Right atrium auricular region (tissue), 2 donors: ENCODE measurements at regions not wholly inside any gene's neighbourhood (a gene's known extent, or its start where the extent isn't known, plus 50 kb on each side); places are given as distances from the start of the nearest gene placed in this dataset.

Experiments used
- DNase-seq: peaks from one replicate; pipeline ENCODE4 v3.0.0-alpha.2; 2019; ENCODE audit warnings: low spot score
- H3K27ac ChIP-seq, 2 donors: fragments of 200-600 bp; sonication (generic); 1 replicate in 1 of 2; 2 replicates in 1 of 2; pipeline ENCODE4 v1.5.1; 2016 to 2019
- H3K27me3 ChIP-seq, 2 donors: fragments of 200-600 bp; sonication (generic); one replicate each; pipeline versions ENCODE4 v1.5.1 to v1.6.0; 2017 to 2019
- H3K36me3 ChIP-seq: fragments of 200-600 bp; sonication (generic); one replicate; pipeline ENCODE4 v1.5.1; 2016
- H3K4me1 ChIP-seq, 2 donors: fragments of 200-600 bp; sonication (generic); one replicate each; pipeline versions ENCODE4 v1.5.1 to v1.6.0; 2017 to 2019
- H3K4me3 ChIP-seq, 2 donors: fragments of 200-600 bp; sonication (generic); 1 replicate in 1 of 2; 2 replicates in 1 of 2; pipeline ENCODE4 v1.5.1; 2017 to 2019; ENCODE audit warnings: mild to moderate bottlenecking in 1 of 2, moderate library complexity in 1 of 2
- H3K9me3 ChIP-seq, 2 donors: fragments of 200-600 bp; sonication (generic); one replicate each; pipeline ENCODE4 v1.5.1; 2019
- CTCF ChIP-seq, 2 donors: fragments of 200-600 bp; sonication (generic); IDR thresholded peaks; one replicate each; pipeline ENCODE4 v1.5.1; 2019; ENCODE audit warnings: antibody characterized with exemption in 2 of 2

GRCh38 chr2:146038014-146038413 lies 1518.1 kb upstream of the ZEB2 start:
- no peaks in the 10 kb centered on the region for H3K27me3 ChIP-seq
- no peaks in the 10 kb centered on the region for H3K4me1 ChIP-seq
- DNase-seq, result no peak
- no peaks in the 10 kb centered on the region for H3K9me3 ChIP-seq
- no peaks in the 10 kb centered on the region for H3K36me3 ChIP-seq
- no peak for TF ChIP-seq CTCF (IDR thresholded peaks at IDR 0.05)
- H3K27ac ChIP-seq, result no peak overlapping the region
- no peak overlapping the region for H3K4me3 ChIP-seq

GRCh38 chr2:146037334-146037870 lies 1517.5 kb upstream of the ZEB2 start:
- no peaks in the 10 kb centered on the region for H3K4me1 ChIP-seq
- no peaks in the 10 kb centered on the region for H3K9me3 ChIP-seq
- no peaks in the 10 kb centered on the region for H3K27me3 ChIP-seq
- DNase-seq, result no peak
- no peak overlapping the region for H3K4me3 ChIP-seq
- TF ChIP-seq CTCF (IDR thresholded peaks at IDR 0.05), result no peak
- no peak overlapping the region for H3K27ac ChIP-seq
- no peaks in the 10 kb centered on the region for H3K36me3 ChIP-seq

GRCh38 chr2:146031158-146031557 lies 1511.2 kb upstream of the ZEB2 start:
- H3K27me3 ChIP-seq, result no peaks in the 10 kb centered on the region
- DNase-seq, result no peak
- no peak for TF ChIP-seq CTCF (IDR thresholded peaks at IDR 0.05)

GRCh38 chr2:146027156-146027555 lies 1507.2 kb upstream of the ZEB2 start:
- Histone ChIP-seq H3K4me1 (no peaks in the 10 kb centered on the region), H3K27ac (no peak overlapping the region), H3K27me3 (no peaks in the 10 kb centered on the region), H3K4me3 (no peak overlapping the region), H3K9me3 (no peaks in the 10 kb centered on the region), H3K36me3 (no peaks in the 10 kb centered on the region)
- DNase-seq, result no peak
- no peak for TF ChIP-seq CTCF (IDR thresholded peaks at IDR 0.05)

More at GRCh38 chr2:146031158-146031557, 1511.2 kb upstream of the ZEB2 start:
- H3K36me3 ChIP-seq, result no peaks in the 10 kb centered on the region
- no peaks in the 10 kb centered on the region for H3K4me1 ChIP-seq
- no peaks in the 10 kb centered on the region for H3K9me3 ChIP-seq
- H3K4me3 ChIP-seq, result no peak overlapping the region
- H3K27ac ChIP-seq, result no peak overlapping the region

GRCh38 chr2:146025519-146025918 lies 1505.6 kb upstream of the ZEB2 start:
- no peak for DNase-seq
- H3K4me1 ChIP-seq, result no peaks in the 10 kb centered on the region
- no peaks in the 10 kb centered on the region for H3K36me3 ChIP-seq
- no peaks in the 10 kb centered on the region for H3K9me3 ChIP-seq
- H3K27me3 ChIP-seq, result no peaks in the 10 kb centered on the region
- no peak overlapping the region for H3K4me3 ChIP-seq
- TF ChIP-seq CTCF (IDR thresholded peaks at IDR 0.05), result no peak
- no peak overlapping the region for H3K27ac ChIP-seq

GRCh38 chr2:146024212-146024743 lies 1504.4 kb upstream of the ZEB2 start:
- Histone ChIP-seq H3K27ac (no peak overlapping the region), H3K27me3 (no peaks in the 10 kb centered on the region), H3K4me1 (no peaks in the 10 kb centered on the region), H3K9me3 (no peaks in the 10 kb centered on the region), H3K36me3 (no peaks in the 10 kb centered on the region), H3K4me3 (no peak overlapping the region)
- DNase-seq, result no peak
- TF ChIP-seq CTCF (IDR thresholded peaks at IDR 0.05), result no peak
